Neural progenitor cell (in vitro differentiated cells): ENCODE measurements at regions not wholly inside any gene's neighbourhood (a gene's known extent, or its start where the extent isn't known, plus 50 kb on each side); places are given as distances from the start of the nearest gene placed in this dataset.

ENCODE experiments used
- DNase-seq: peaks from one replicate; pipeline ENCODE4 v3.0.0-alpha.2; 2016; ENCODE audit warnings: low spot score
- H2AFZ ChIP-seq: fragments of 200-600 bp; sonication (generic); replicated peaks from 2 replicates; pipeline ENCODE4 v1.6.1; 2016; ENCODE audit warnings: antibody characterized with exemption
- H3F3A ChIP-seq: fragments of 200-600 bp; sonication (generic); 2 replicates; pipeline ENCODE4 v1.6.1; 2016; ENCODE audit warnings: antibody characterized with exemption, low read depth
- H3K27ac ChIP-seq: fragments of 200-600 bp; sonication (generic); 2 replicates; pipeline ENCODE4 v1.5.1; 2016; ENCODE audit warnings: mild to moderate bottlenecking
- H3K27me3 ChIP-seq: fragments of 200-600 bp; sonication (generic); 2 replicates; pipeline ENCODE4 v1.6.1; 2016; ENCODE audit warnings: mild to moderate bottlenecking, moderate library complexity
- H3K36me3 ChIP-seq: fragments of 200-600 bp; sonication (generic); 2 replicates; pipeline ENCODE4 v1.5.1; 2016
- H3K4me1 ChIP-seq: fragments of 200-600 bp; sonication (generic); 2 replicates; pipeline ENCODE4 v1.6.1; 2016; ENCODE audit warnings: mixed run types
- H3K4me2 ChIP-seq: fragments of 200-600 bp; sonication (generic); 2 replicates; pipeline ENCODE4 v1.6.1; 2016
- H3K4me3 ChIP-seq: fragments of 200-600 bp; sonication (generic); 2 replicates; pipeline ENCODE4 v1.5.1; 2016
- H3K79me2 ChIP-seq: fragments of 200-600 bp; sonication (generic); 2 replicates; pipeline ENCODE4 v1.6.1; 2016; ENCODE audit warnings: low read depth
- H3K9ac ChIP-seq: fragments of 200-600 bp; sonication (generic); 2 replicates; pipeline ENCODE4 v1.6.1; 2016
- H3K9me3 ChIP-seq: fragments of 200-600 bp; sonication (generic); 2 replicates; pipeline ENCODE4 v1.5.1; 2016; ENCODE audit warnings: low read depth
- H4K20me1 ChIP-seq: fragments of 200-600 bp; sonication (generic); 2 replicates; pipeline ENCODE4 v1.6.1; 2016; ENCODE audit warnings: low read depth
- H3K27ac Mint-ChIP-seq: 3 replicates; pipeline ENCODE4 v1.8.0; 2021; ENCODE audit warnings: mixed read lengths
- H3K27me3 Mint-ChIP-seq: 2 replicates; pipeline ENCODE4 v1.8.0; 2022; ENCODE audit warnings: low read depth, mild to moderate bottlenecking, inconsistent platforms, moderate library complexity, mixed read lengths; ENCODE audit not compliant: insufficient read depth
- H3K36me3 Mint-ChIP-seq: 3 replicates; pipeline ENCODE4 v1.8.0; 2021; ENCODE audit warnings: mixed read lengths
- H3K4me1 Mint-ChIP-seq: 3 replicates; pipeline ENCODE4 v1.8.0; 2021; ENCODE audit warnings: mixed read lengths
- H3K4me3 Mint-ChIP-seq: 3 replicates; pipeline ENCODE4 v1.8.0; 2021; ENCODE audit warnings: mild to moderate bottlenecking, moderate library complexity, mixed read lengths
- H3K9me3 Mint-ChIP-seq: 3 replicates; pipeline ENCODE4 v1.8.0; 2020; ENCODE audit warnings: mixed read lengths
- EZH2 ChIP-seq: fragments of 200-600 bp; sonication (generic); IDR thresholded peaks from 2 replicates; pipeline ENCODE4 v1.6.1; 2017; ENCODE audit warnings: antibody characterized with exemption, mild to moderate bottlenecking, moderate library complexity
- EZH2phosphoT487 ChIP-seq: fragments of 200-600 bp; sonication (generic); IDR thresholded peaks from 2 replicates; pipeline ENCODE4 v1.6.1; 2017; ENCODE audit warnings: antibody characterized with exemption
- TF ChIP-seq, protein P1 (sequence below): fragments of 200-600 bp; sonication (generic); IDR thresholded peaks from 2 replicates; pipeline ENCODE4 v1.5.1; 2017; ENCODE audit warnings: antibody characterized with exemption, mild to moderate bottlenecking

DNA sequence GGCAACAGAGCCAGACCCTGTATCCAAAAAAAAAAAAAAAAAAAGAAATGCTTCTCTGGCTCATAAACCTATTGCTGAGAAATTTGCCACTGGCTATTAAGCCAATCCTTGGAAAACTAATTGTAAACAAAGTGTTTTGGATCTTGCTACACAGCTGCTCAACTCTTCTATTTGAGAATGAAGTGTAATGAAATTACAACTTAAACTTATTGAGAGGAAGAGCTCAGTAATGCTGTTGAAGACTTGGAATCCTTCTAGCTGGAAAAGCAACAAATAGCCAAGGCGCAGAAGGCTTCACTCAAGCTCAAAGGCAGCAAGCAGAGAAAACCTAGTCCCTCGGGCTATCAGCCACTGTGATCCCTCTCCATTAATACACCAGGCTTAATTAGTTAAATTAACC lies 99.6 kb upstream of the ZNF438 start:
- DNase-seq, result no peak
- H3K9me3 Mint-ChIP-seq, result no peaks in the 10 kb centered on the region
- Histone ChIP-seq H3K4me1 (peaks cover 27% of the 10 kb centered on the region), H3K4me2 (no peak overlapping the region), H3K79me2 (no peaks in the 10 kb centered on the region), H3K27me3 (no peaks in the 10 kb centered on the region), H4K20me1 (no peaks in the 10 kb centered on the region), H3K9ac (no peak overlapping the region), H2AFZ (no peak overlapping the region), H3K27ac (no peak overlapping the region), H3K36me3 (no peaks in the 10 kb centered on the region), H3K4me3 (no peak overlapping the region), H3K9me3 (no peaks in the 10 kb centered on the region), H3F3A (peaks cover 31% of the 10 kb centered on the region)
- H3K27ac Mint-ChIP-seq, result no peak overlapping the region
- no peaks in the 10 kb centered on the region for H3K36me3 Mint-ChIP-seq
- peaks cover 5% of the 10 kb centered on the region for H3K27me3 Mint-ChIP-seq
- peaks cover 43% of the 10 kb centered on the region for H3K4me1 Mint-ChIP-seq
- H3K4me3 Mint-ChIP-seq, result no peak overlapping the region
- TF ChIP-seq, protein P1, sequence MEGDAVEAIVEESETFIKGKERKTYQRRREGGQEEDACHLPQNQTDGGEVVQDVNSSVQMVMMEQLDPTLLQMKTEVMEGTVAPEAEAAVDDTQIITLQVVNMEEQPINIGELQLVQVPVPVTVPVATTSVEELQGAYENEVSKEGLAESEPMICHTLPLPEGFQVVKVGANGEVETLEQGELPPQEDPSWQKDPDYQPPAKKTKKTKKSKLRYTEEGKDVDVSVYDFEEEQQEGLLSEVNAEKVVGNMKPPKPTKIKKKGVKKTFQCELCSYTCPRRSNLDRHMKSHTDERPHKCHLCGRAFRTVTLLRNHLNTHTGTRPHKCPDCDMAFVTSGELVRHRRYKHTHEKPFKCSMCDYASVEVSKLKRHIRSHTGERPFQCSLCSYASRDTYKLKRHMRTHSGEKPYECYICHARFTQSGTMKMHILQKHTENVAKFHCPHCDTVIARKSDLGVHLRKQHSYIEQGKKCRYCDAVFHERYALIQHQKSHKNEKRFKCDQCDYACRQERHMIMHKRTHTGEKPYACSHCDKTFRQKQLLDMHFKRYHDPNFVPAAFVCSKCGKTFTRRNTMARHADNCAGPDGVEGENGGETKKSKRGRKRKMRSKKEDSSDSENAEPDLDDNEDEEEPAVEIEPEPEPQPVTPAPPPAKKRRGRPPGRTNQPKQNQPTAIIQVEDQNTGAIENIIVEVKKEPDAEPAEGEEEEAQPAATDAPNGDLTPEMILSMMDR, result no peak
- TF ChIP-seq EZH2phosphoT487 (no peak), EZH2 (no peak)

DNA sequence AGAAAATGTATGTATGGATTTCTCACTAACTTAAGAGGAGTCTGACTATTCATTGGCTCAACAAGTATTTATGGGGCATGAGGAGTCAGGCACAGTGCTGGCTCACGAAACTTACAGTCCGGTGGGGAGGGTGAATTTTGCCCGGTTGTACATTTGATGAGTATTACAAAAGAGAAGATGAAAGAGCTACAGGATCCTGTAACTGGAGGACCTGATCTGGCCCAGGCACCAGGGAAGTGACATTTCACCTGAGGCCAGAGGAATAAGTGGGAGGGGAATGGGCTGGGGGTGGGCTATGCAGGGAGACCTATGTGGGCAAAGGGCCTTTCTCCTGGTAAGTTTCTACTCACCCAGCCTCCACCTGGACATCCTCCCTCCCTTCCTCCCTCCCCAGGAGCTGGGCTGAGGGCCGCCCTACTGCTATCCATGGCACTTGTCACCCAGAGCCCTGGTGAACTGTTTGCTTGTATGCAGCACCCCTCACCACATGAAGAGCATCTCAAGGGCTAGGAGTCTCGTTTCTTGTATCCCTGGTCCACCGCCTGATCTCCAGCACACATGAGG lies 101.1 kb upstream of the ZNF438 start:
- peak overlapping the region; percentile 33 for H3K4me3 ChIP-seq
- H3K4me1 Mint-ChIP-seq, result peaks cover 43% of the 10 kb centered on the region
- DNase-seq, result no peak
- H3K79me2 ChIP-seq, result no peaks in the 10 kb centered on the region
- H3K9me3 Mint-ChIP-seq, result no peaks in the 10 kb centered on the region
- peaks cover 31% of the 10 kb centered on the region for H3F3A ChIP-seq
- no peaks in the 10 kb centered on the region for H3K27me3 ChIP-seq
- H3K9me3 ChIP-seq, result no peaks in the 10 kb centered on the region
- H3K4me2 ChIP-seq, result no peak overlapping the region
- H3K27ac Mint-ChIP-seq, result peak overlapping the region; percentile 69
- H3K4me3 Mint-ChIP-seq, result peak overlapping the region; percentile 71
- H3K36me3 ChIP-seq, result no peaks in the 10 kb centered on the region
- H3K9ac ChIP-seq, result no peak overlapping the region
- no peak for TF ChIP-seq EZH2
- H4K20me1 ChIP-seq, result no peaks in the 10 kb centered on the region
- H2AFZ ChIP-seq, result no peak overlapping the region
- no peak overlapping the region for H3K27ac ChIP-seq
- H3K27me3 Mint-ChIP-seq, result peaks cover 5% of the 10 kb centered on the region
- H3K4me1 ChIP-seq, result peaks cover 27% of the 10 kb centered on the region
- no peaks in the 10 kb centered on the region for H3K36me3 Mint-ChIP-seq

DNA sequence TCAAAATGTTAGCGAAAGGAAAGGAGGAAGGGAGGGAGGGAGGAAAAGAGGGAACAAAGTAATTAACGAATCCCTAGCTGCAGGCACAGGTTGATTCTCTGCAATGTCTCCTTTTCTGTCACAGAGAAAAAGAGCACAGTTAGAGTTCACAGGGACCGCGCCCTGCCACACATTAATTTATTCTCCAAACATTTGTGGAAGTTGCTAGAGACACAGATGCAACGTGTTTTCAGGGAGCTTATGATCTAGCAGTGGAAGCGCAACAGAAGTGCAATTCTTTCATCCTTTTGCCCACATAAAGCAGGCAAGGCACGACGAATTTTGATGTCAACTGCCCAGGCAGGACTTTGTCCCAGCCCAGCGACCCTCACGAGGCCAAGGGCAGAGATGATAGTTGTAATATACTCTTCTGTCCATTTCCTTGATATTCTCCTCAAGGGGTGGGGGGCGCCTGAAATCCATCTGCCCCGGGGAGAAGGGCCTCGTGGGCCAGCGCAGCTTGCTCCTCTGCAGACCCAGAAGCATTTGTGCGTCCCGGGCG lies 101.7 kb upstream of the ZNF438 start:
- Histone ChIP-seq H3K4me2 (peak overlapping the region; percentile 72), H3K4me3 (peak overlapping the region; percentile 33), H3K9ac (no peak overlapping the region), H3K79me2 (no peaks in the 10 kb centered on the region), H3F3A (peaks cover 31% of the 10 kb centered on the region), H3K9me3 (no peaks in the 10 kb centered on the region), H3K27me3 (no peaks in the 10 kb centered on the region), H3K36me3 (no peaks in the 10 kb centered on the region), H3K27ac (peak overlapping the region; percentile 96), H4K20me1 (no peaks in the 10 kb centered on the region), H3K4me1 (peaks cover 27% of the 10 kb centered on the region), H2AFZ (no peak overlapping the region)
- Mint-ChIP-seq H3K9me3 (no peaks in the 10 kb centered on the region), H3K36me3 (no peaks in the 10 kb centered on the region), H3K4me3 (peak overlapping the region; percentile 71), H3K4me1 (peaks cover 43% of the 10 kb centered on the region), H3K27ac (peak overlapping the region; percentile 69), H3K27me3 (peaks cover 3% of the 10 kb centered on the region)
- TF ChIP-seq EZH2phosphoT487 (no peak), EZH2 (no peak)
- TF ChIP-seq, protein P1, result no peak
- DNase-seq, result no peak

DNA sequence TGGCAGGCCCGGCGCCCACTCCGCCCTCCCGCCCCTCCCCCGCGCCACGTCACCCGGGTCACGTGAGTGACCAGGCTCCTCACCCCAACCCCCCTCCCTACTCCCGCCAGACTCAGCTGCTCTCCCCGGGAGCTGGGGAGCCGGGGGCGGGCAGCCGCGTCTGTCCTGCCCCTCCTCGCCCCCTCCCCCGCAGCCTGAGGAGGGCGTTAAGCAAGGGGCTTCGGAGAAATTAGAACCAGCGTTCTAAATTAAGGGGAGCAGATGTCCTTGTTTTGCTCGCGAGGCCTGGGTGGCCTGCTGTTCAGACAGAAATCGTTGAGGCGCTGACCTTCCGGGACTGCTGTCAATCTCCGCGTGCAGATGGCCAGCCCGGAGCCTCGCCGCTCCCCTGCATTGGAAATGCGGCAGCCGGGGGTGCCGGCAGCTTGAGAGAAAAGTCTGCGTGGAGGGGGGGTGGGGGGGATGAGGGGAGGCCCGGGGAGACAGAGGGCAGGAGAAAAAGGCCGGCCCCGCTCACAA lies 102.2 kb upstream of the ZNF438 start:
- Histone ChIP-seq H4K20me1 (no peaks in the 10 kb centered on the region), H3F3A (peaks cover 31% of the 10 kb centered on the region), H3K4me3 (peak overlapping the region; percentile 33)

More for the DNA sequence above, 102.2 kb upstream of the ZNF438 start:
- Mint-ChIP-seq H3K4me3 (peak overlapping the region; percentile 77), H3K27ac (no peak overlapping the region), H3K27me3 (peaks cover 3% of the 10 kb centered on the region), H3K4me1 (peaks cover 41% of the 10 kb centered on the region), H3K36me3 (no peaks in the 10 kb centered on the region), H3K9me3 (no peaks in the 10 kb centered on the region)
- Histone ChIP-seq H3K4me2 (peak overlapping the region; percentile 72), H3K9me3 (no peaks in the 10 kb centered on the region), H2AFZ (no peak overlapping the region), H3K27ac (peak overlapping the region; percentile 96), H3K4me1 (peaks cover 27% of the 10 kb centered on the region), H3K27me3 (no peaks in the 10 kb centered on the region), H3K79me2 (no peaks in the 10 kb centered on the region), H3K36me3 (no peaks in the 10 kb centered on the region), H3K9ac (no peak overlapping the region)
- no peak for TF ChIP-seq EZH2
- TF ChIP-seq EZH2phosphoT487, result no peak
- TF ChIP-seq, protein P1, result no peak
- peak; percentile 92 for DNase-seq
